ENCODE measurements at regions not wholly inside any gene's neighbourhood (a gene's known extent, or its start where the extent isn't known, plus 50 kb on each side); places are given as distances from the start of the nearest gene placed in this dataset.

- TF ChIP-seq CTCF (IDR thresholded peaks at IDR 0.05) (no peak), POLR2A (IDR thresholded peaks at IDR 0.05) (no peak)
These were observed 262.0 kb downstream of the MREG start for GRCh38 chr2:215751200-215751910.
